ENCODE measurements at regions not wholly inside any gene's neighbourhood (a gene's known extent, or its start where the extent isn't known, plus 50 kb on each side); places are given as distances from the start of the nearest gene placed in this dataset.
A peak's percentile ranks its signal among the peaks of the same experiment; 100 is the strongest.

- H3K27ac ChIP-seq = peak overlapping the region; percentile 40; the same call in 1 of the 2 replicates
- no peak for TF ChIP-seq CTCF (conservative IDR thresholded peaks at IDR 0.05)
These were observed 199.6 kb downstream of the PLK2 start for GRCh38 chr5:58260243-58260642.

- no peak for TF ChIP-seq CTCF (conservative IDR thresholded peaks at IDR 0.05)
- H3K27ac ChIP-seq = peak overlapping the region; percentile 40; the same call in 1 of the 2 replicates
These were observed 200.2 kb downstream of the PLK2 start for GRCh38 chr5:58259685-58260152.

GRCh38 chr5:58258984-58259684, 200.8 kb downstream of the PLK2 start:
- TF ChIP-seq CTCF (conservative IDR thresholded peaks at IDR 0.05) = no peak
- peak overlapping the region; percentile 40; the same call in 1 of the 2 replicates for H3K27ac ChIP-seq

GRCh38 chr5:58255970-58256369, 203.9 kb downstream of the PLK2 start:
- no peak overlapping the region for H3K27ac ChIP-seq
- no peak for TF ChIP-seq CTCF (conservative IDR thresholded peaks at IDR 0.05)

GRCh38 chr5:58255386-58255785, 204.5 kb downstream of the PLK2 start:
- TF ChIP-seq CTCF (conservative IDR thresholded peaks at IDR 0.05) = no peak
- H3K27ac ChIP-seq = no peak overlapping the region

- H3K27ac ChIP-seq = no peak overlapping the region; the same call in 1 of the 2 replicates
- no peak for TF ChIP-seq CTCF (conservative IDR thresholded peaks at IDR 0.05)
These were observed 211.7 kb downstream of the PLK2 start for GRCh38 chr5:58248221-58248620.

- H3K27ac ChIP-seq = peak overlapping the region; percentile 80
- TF ChIP-seq CTCF (conservative IDR thresholded peaks at IDR 0.05) = no peak
These were observed 213.4 kb downstream of the PLK2 start for GRCh38 chr5:58246461-58246944.
